Endothelial cell of umbilical vein (primary cell): ENCODE measurements at regions not wholly inside any gene's neighbourhood (a gene's known extent, or its start where the extent isn't known, plus 50 kb on each side); places are given as distances from the start of the nearest gene placed in this dataset.

Experiments used
- BruUV-seq: library from RNA; stranded (reverse); fragments of 400-500 nt; replicated peaks from 2 replicates; lab custom pipeline; 2021; lab: Mats Ljungman, UMichigan
- CTCF ChIA-PET: fragments of 300-600, 350-600 bp; sonication (Branson Sonifier 250); formaldehyde crosslinking; loops from one replicate; lab custom pipeline; 2021; ENCODE audit warnings: antibody characterized with exemption, inconsistent platforms; lab: Charles Lee
- POLR2A ChIA-PET: fragments of 300-600, 350-600 bp; sonication (Branson Sonifier 250); formaldehyde crosslinking; loops from one replicate; lab custom pipeline; 2021; ENCODE audit warnings: antibody characterized with exemption, inconsistent platforms; lab: Charles Lee
- DNase-seq: peaks from one replicate; pipeline ENCODE4 v3.0.0-alpha.2; 2011; ENCODE audit warnings: low read depth, low spot score
- FAIRE-seq: peaks from 2 replicates; lab custom pipeline; 2011; peaks lifted over from hg19 to GRCh38; lab: Jason Lieb, UNC
- H2AFZ ChIP-seq: 2 replicates; pipeline ENCODE4 v1.6.0; 2012; ENCODE audit warnings: low read depth, low read length, control low read depth, inconsistent platforms
- H3K27ac ChIP-seq: 2 replicates; pipeline ENCODE4 v1.5.1; 2011; ENCODE audit warnings: low read depth, mild to moderate bottlenecking, control low read depth, low read length, moderate library complexity; ENCODE audit not compliant: insufficient read depth
- H3K27me3 ChIP-seq, 2 experiments: 2 replicates each; pipeline versions ENCODE4 v1.6.0 to v1.6.1; 2011; ENCODE audit warnings: low read length in 2 of 2, mixed read lengths in 1 of 2; ENCODE audit not compliant: control insufficient read depth in 2 of 2, insufficient read depth in 2 of 2
- H3K36me3 ChIP-seq, 2 experiments: 2 replicates in 1 of 2; 3 replicates in 1 of 2; pipeline ENCODE4 v1.5.1; 2011; ENCODE audit warnings: low read length in 2 of 2, mild to moderate bottlenecking in 1 of 2, moderate library complexity in 1 of 2; ENCODE audit not compliant: control insufficient read depth in 2 of 2, insufficient read depth in 2 of 2; ENCODE audit errors: extremely low read depth in 1 of 2
- H3K4me1 ChIP-seq: 3 replicates; pipeline ENCODE4 v1.5.1; 2011; ENCODE audit warnings: mild to moderate bottlenecking, low read length; ENCODE audit not compliant: control insufficient read depth, insufficient read depth; ENCODE audit errors: extremely low read depth
- H3K4me2 ChIP-seq: 2 replicates; pipeline ENCODE4 v1.6.1; 2011; ENCODE audit warnings: low read length, control low read depth, mixed read lengths; ENCODE audit not compliant: insufficient read depth
- H3K4me3 ChIP-seq, 3 experiments: fragments of 200-600 bp in 1 of 3; sonication (generic), shearing (Covaris generic) in 1 of 3; replicated peaks in 1 of 3; 2 replicates each; pipeline ENCODE4 v1.5.1; 2011 to 2016; ENCODE audit warnings: control low read depth in 3 of 3, low read length in 3 of 3, mild to moderate bottlenecking in 2 of 3, inconsistent platforms in 1 of 3, low read depth in 1 of 3, moderate library complexity in 1 of 3; ENCODE audit not compliant: insufficient read depth in 1 of 3
- H3K79me2 ChIP-seq: 2 replicates; pipeline ENCODE4 v1.6.0; 2012; ENCODE audit warnings: low read length, inconsistent platforms; ENCODE audit not compliant: control insufficient read depth, insufficient read depth
- H3K9ac ChIP-seq: replicated peaks from 2 replicates; pipeline ENCODE3; 2011; ENCODE audit warnings: low read length, control low read depth; ENCODE audit not compliant: insufficient read depth; ENCODE audit errors: extremely low read depth
- H3K9me1 ChIP-seq: replicated peaks from 3 replicates; pipeline ENCODE4 v1.6.0; 2011; ENCODE audit warnings: mild to moderate bottlenecking, low read length; ENCODE audit not compliant: control insufficient read depth, insufficient read depth; ENCODE audit errors: extremely low read depth
- H3K9me3 ChIP-seq: replicated peaks from 2 replicates; pipeline ENCODE4 v1.5.1; 2012; ENCODE audit warnings: low read length, inconsistent platforms; ENCODE audit not compliant: control insufficient read depth, insufficient read depth
- H4K20me1 ChIP-seq: replicated peaks from 2 replicates; pipeline ENCODE3; 2011; ENCODE audit warnings: mild to moderate bottlenecking, low read length; ENCODE audit not compliant: control insufficient read depth, insufficient read depth; ENCODE audit errors: extremely low read depth
- EZH2 ChIP-seq: IDR thresholded peaks from 2 replicates; pipeline ENCODE4 v1.6.1; 2012; ENCODE audit warnings: borderline replicate concordance, low read depth, mild to moderate bottlenecking, moderate library complexity, low read length, inconsistent platforms; ENCODE audit not compliant: severe bottlenecking
- FOS ChIP-seq: IDR thresholded peaks from 2 replicates; pipeline ENCODE4 v1.6.1; 2011; ENCODE audit warnings: mild to moderate bottlenecking, low read length, moderate library complexity, borderline replicate concordance; ENCODE audit not compliant: insufficient read depth
- GATA2 ChIP-seq: IDR thresholded peaks from 2 replicates; pipeline ENCODE4 v1.7.0; 2011; ENCODE audit warnings: low read depth, mild to moderate bottlenecking, moderate library complexity, mixed read lengths, low read length; ENCODE audit not compliant: insufficient read length, insufficient read depth
- JUN ChIP-seq: IDR thresholded peaks from 2 replicates; pipeline ENCODE4 v1.6.1; 2011; ENCODE audit warnings: borderline replicate concordance, low read depth; ENCODE audit not compliant: insufficient read length, insufficient read depth
- MYC ChIP-seq: IDR thresholded peaks from one replicate; pipeline ENCODE4 v1.6.1; 2011; ENCODE audit warnings: mild to moderate bottlenecking, low read depth, low read length
- POLR2A ChIP-seq: IDR thresholded peaks from 2 replicates; pipeline ENCODE4 v1.6.1; 2012; ENCODE audit warnings: low read depth, mild to moderate bottlenecking, control low read depth, low read length
- POLR2AphosphoS5 ChIP-seq: IDR thresholded peaks from 2 replicates; pipeline ENCODE4 v1.6.1; 2012; ENCODE audit warnings: low read depth, mild to moderate bottlenecking, control low read depth, low read length, moderate library complexity; ENCODE audit not compliant: insufficient read depth
- dilution Hi-C: fragments of 300-500 bp; cut with MboI; formaldehyde crosslinking; loops from one replicate; pipeline ENCODE4 v1.15.0; 2019; ENCODE audit warnings: low sequenced_read_pairs; ENCODE audit not compliant: extremely low pct_ligation_motif_present
- intact Hi-C: fragments of 100-400 bp; cut with micrococcal nuclease; formaldehyde crosslinking; loops from one replicate; pipeline ENCODE4 v1.10.0; 2022
- TF ChIP-seq, protein P1 (sequence below), 2 donors: IDR thresholded peaks; 1 replicate in 1 of 2; 2 replicates in 1 of 2; pipeline ENCODE4 v1.5.1; 2011; ENCODE audit warnings: low read length in 2 of 2, mild to moderate bottlenecking in 2 of 2, moderate library complexity in 2 of 2, control low read depth in 1 of 2, inconsistent platforms in 1 of 2, low read depth in 1 of 2; ENCODE audit not compliant: insufficient read depth in 1 of 2; ENCODE audit errors: extremely low read depth in 1 of 2
- TF ChIP-seq, protein P2 (sequence below): IDR thresholded peaks from 2 replicates; pipeline ENCODE4 v1.6.1; 2011; ENCODE audit not compliant: insufficient read depth, insufficient read length

DNA sequence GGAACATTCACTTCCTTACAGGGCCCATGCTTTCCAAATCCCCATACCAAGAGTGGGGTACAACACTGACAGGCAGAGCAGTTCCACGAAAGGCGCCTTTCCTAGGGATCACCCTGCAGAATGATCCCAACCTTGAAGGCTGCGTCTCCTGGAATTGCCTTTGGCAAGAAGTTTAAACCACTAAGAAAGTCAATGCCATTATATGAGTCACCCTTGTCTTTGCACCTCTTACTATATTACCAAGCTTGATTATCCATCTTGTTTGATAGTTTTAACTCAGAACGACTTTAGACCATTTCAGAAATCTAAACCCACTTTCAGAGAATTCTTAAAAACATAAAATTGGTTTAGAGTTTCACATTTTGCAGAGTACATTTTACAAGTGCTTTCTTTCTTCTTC is 282.1 kb downstream of the ARHGAP12 start:
- BruUV-seq = no TSS peak
- peaks cover 17% of the 10 kb centered on the region for H3K4me1 ChIP-seq
- dilution Hi-C loops (no loop called here), intact Hi-C loops (no loop called here)
- no peaks in the 10 kb centered on the region for H3K36me3 ChIP-seq
- no peak overlapping the region for H3K4me3 ChIP-seq
- H2AFZ ChIP-seq = no peak overlapping the region
- no peaks in the 10 kb centered on the region for H3K27me3 ChIP-seq
- no peak overlapping the region for H3K9ac ChIP-seq
- no peak for FAIRE-seq
- H3K27ac ChIP-seq = no peak overlapping the region
- H3K4me2 ChIP-seq = no peak overlapping the region
- H3K79me2 ChIP-seq = no peaks in the 10 kb centered on the region
- H3K9me3 ChIP-seq = no peaks in the 10 kb centered on the region
- ChIA-PET POLR2A (no interaction called here), CTCF (no interaction called here)
- no peaks in the 10 kb centered on the region for H4K20me1 ChIP-seq
- TF ChIP-seq GATA2 = no peak
- TF ChIP-seq MYC = no peak
- no peak for TF ChIP-seq FOS
- TF ChIP-seq, protein P1, sequence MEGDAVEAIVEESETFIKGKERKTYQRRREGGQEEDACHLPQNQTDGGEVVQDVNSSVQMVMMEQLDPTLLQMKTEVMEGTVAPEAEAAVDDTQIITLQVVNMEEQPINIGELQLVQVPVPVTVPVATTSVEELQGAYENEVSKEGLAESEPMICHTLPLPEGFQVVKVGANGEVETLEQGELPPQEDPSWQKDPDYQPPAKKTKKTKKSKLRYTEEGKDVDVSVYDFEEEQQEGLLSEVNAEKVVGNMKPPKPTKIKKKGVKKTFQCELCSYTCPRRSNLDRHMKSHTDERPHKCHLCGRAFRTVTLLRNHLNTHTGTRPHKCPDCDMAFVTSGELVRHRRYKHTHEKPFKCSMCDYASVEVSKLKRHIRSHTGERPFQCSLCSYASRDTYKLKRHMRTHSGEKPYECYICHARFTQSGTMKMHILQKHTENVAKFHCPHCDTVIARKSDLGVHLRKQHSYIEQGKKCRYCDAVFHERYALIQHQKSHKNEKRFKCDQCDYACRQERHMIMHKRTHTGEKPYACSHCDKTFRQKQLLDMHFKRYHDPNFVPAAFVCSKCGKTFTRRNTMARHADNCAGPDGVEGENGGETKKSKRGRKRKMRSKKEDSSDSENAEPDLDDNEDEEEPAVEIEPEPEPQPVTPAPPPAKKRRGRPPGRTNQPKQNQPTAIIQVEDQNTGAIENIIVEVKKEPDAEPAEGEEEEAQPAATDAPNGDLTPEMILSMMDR (IDR thresholded peaks at IDR 0.05; ENCODE audit: extremely low read depth in 1 of 2, insufficient read depth in 1 of 2, low read depth in 1 of 2, low read length in 2 of 2) = no peak
- TF ChIP-seq POLR2A = no peak
- no peak for TF ChIP-seq POLR2AphosphoS5
- no peak for TF ChIP-seq JUN
- TF ChIP-seq, protein P2, sequence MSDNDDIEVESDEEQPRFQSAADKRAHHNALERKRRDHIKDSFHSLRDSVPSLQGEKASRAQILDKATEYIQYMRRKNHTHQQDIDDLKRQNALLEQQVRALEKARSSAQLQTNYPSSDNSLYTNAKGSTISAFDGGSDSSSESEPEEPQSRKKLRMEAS = no peak
- TF ChIP-seq EZH2 = no peak
- no peaks in the 10 kb centered on the region for H3K9me1 ChIP-seq
- no peak for DNase-seq
